ENCODE measurements at regions not wholly inside any gene's neighbourhood (a gene's known extent, or its start where the extent isn't known, plus 50 kb on each side); places are given as distances from the start of the nearest gene placed in this dataset.

DNA sequence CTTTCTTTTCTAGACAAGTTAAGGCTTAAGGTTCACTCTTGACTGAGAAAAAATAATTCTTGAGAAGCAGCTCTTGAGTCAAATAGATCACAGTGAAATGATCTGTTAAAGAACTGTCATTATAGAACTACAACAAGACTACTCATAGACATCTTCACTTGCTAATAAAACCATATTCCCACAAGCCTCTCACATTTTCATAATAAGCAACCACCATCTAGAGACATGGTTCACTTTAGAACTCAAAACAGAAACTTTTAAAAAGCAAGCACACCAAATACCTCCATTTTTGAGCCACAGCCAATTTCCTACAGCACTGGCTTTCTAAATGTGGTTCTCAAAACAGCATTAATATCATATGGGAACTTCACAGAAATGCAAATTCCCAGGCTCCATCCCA, 309.5 kb downstream of the TMA16 start:
- TF ChIP-seq, protein P1, sequence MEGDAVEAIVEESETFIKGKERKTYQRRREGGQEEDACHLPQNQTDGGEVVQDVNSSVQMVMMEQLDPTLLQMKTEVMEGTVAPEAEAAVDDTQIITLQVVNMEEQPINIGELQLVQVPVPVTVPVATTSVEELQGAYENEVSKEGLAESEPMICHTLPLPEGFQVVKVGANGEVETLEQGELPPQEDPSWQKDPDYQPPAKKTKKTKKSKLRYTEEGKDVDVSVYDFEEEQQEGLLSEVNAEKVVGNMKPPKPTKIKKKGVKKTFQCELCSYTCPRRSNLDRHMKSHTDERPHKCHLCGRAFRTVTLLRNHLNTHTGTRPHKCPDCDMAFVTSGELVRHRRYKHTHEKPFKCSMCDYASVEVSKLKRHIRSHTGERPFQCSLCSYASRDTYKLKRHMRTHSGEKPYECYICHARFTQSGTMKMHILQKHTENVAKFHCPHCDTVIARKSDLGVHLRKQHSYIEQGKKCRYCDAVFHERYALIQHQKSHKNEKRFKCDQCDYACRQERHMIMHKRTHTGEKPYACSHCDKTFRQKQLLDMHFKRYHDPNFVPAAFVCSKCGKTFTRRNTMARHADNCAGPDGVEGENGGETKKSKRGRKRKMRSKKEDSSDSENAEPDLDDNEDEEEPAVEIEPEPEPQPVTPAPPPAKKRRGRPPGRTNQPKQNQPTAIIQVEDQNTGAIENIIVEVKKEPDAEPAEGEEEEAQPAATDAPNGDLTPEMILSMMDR (IDR thresholded peaks at IDR 0.05), result no peak
- TF ChIP-seq, protein P2, sequence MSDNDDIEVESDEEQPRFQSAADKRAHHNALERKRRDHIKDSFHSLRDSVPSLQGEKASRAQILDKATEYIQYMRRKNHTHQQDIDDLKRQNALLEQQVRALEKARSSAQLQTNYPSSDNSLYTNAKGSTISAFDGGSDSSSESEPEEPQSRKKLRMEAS (IDR thresholded peaks at IDR 0.05), result no peak

All from A549 (cell line).